ENCODE measurements at regions not wholly inside any gene's neighbourhood (a gene's known extent, or its start where the extent isn't known, plus 50 kb on each side); places are given as distances from the start of the nearest gene placed in this dataset.
"Not testable (repeated sequence)": the region's sequence is repeated elsewhere in the genome, so short reads cannot be mapped to it uniquely, and the experiment has no call there.

GRCh38 chr3:151675858-151676615, 57.7 kb upstream of the AADACL2 start:
- no peak for DNase-seq

GRCh38 chr3:151673974-151674373, 59.8 kb upstream of the AADACL2 start:
- peak; percentile 94 for DNase-seq

- DNase-seq = not testable (repeated sequence)
These were observed 66.0 kb upstream of the AADACL2 start for GRCh38 chr3:151667762-151668161.

- DNase-seq = peak; percentile 49
These were observed 72.8 kb upstream of the AADACL2 start for GRCh38 chr3:151660885-151661284.

- DNase-seq = no peak
These were observed 88.7 kb upstream of the AADACL2 start for GRCh38 chr3:151644986-151645385.

- DNase-seq = no peak
These were observed 89.6 kb upstream of the AADACL2 start for GRCh38 chr3:151644020-151644620.

GRCh38 chr3:151639418-151639740, 94.3 kb upstream of the AADACL2 start:
- DNase-seq = no peak

GRCh38 chr3:151638555-151639417, 94.9 kb upstream of the AADACL2 start:
- peak; percentile 27 for DNase-seq

- DNase-seq = no peak
These were observed 97.8 kb upstream of the AADACL2 start for GRCh38 chr3:151635905-151636304.

GRCh38 chr3:151631946-151632345, 101.8 kb upstream of the AADACL2 start:
- no peak for DNase-seq

- peak; percentile 79 for DNase-seq
These were observed 102.7 kb upstream of the AADACL2 start for GRCh38 chr3:151630938-151631441.

GRCh38 chr3:151630035-151630434, 103.7 kb upstream of the AADACL2 start:
- no peak for DNase-seq

GRCh38 chr3:151625586-151625985, 108.1 kb upstream of the AADACL2 start:
- DNase-seq = no peak

- no peak for DNase-seq
These were observed 108.6 kb upstream of the AADACL2 start for GRCh38 chr3:151625086-151625485.

GRCh38 chr3:151620071-151620470, 113.7 kb upstream of the AADACL2 start:
- DNase-seq = no peak

GRCh38 chr3:151615464-151615863, 118.3 kb upstream of the AADACL2 start:
- no peak for DNase-seq

GRCh38 chr3:151612115-151612514, 121.6 kb upstream of the AADACL2 start:
- no peak for DNase-seq

GRCh38 chr3:151611419-151611818, 122.3 kb upstream of the AADACL2 start:
- DNase-seq = no peak

GRCh38 chr3:151609491-151609890, 124.2 kb upstream of the AADACL2 start:
- DNase-seq = no peak

GRCh38 chr3:151604891-151605290, 128.8 kb upstream of the AADACL2 start:
- no peak for DNase-seq

GRCh38 chr3:151600783-151601182, 132.9 kb upstream of the AADACL2 start:
- DNase-seq = no peak

- no peak for DNase-seq
These were observed 134.5 kb upstream of the AADACL2 start for GRCh38 chr3:151599103-151599672.

GRCh38 chr3:151596940-151597339, 136.1 kb upstream of the IGSF10 start:
- DNase-seq = no peak

Measured in OCI-M1 (cell line).